GM10248 (cell line): ENCODE measurements at regions not wholly inside any gene's neighbourhood (a gene's known extent, or its start where the extent isn't known, plus 50 kb on each side); places are given as distances from the start of the nearest gene placed in this dataset.
A peak's percentile ranks its signal among the peaks of the same experiment; 100 is the strongest.

ENCODE experiments used
- CTCF ChIA-PET: fragments of 300-600 bp; sonication (Branson Sonifier 250); formaldehyde crosslinking; extraction: SDS; loops from one replicate; lab custom pipeline; 2021; ENCODE audit warnings: antibody characterized with exemption; lab: Yijun Ruan, JAX
- POLR2A ChIA-PET: fragments of 350-650 bp; sonication (Branson Sonifier 250); formaldehyde crosslinking; extraction: SDS; loops from one replicate; lab custom pipeline; 2020; ENCODE audit warnings: antibody characterized with exemption; lab: Yijun Ruan, JAX
- DNase-seq: peaks from one replicate; pipeline ENCODE4 v3.0.0; 2012; ENCODE audit errors: extremely low spot score
- TF ChIP-seq, protein P1 (sequence below): IDR thresholded peaks from 2 replicates; pipeline ENCODE4 v1.5.1; 2012; ENCODE audit warnings: mild to moderate bottlenecking, low read depth; ENCODE audit errors: extremely low read depth, missing control alignments, control extremely low read depth

DNA sequence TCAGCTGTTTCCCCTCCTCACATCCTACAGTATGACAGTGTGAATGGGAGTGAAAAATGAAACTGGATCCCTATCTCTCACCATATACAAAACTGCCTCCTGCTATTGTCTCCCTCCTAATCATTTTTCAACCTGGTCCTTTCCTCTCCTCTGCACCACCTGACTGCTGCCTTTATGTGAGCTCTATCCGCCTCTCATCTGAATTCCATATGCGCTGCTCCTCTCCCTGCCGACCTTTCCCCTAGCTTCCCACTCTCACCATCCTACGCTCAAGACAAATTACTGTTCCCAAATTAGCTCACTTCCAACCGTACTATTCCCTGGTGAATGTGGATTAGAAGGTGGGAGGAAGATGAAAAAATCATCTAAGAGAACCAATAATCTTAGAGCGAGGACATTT is 148.4 kb upstream of the FBXL4 start:
- DNase-seq = no peak
- TF ChIP-seq, protein P1, sequence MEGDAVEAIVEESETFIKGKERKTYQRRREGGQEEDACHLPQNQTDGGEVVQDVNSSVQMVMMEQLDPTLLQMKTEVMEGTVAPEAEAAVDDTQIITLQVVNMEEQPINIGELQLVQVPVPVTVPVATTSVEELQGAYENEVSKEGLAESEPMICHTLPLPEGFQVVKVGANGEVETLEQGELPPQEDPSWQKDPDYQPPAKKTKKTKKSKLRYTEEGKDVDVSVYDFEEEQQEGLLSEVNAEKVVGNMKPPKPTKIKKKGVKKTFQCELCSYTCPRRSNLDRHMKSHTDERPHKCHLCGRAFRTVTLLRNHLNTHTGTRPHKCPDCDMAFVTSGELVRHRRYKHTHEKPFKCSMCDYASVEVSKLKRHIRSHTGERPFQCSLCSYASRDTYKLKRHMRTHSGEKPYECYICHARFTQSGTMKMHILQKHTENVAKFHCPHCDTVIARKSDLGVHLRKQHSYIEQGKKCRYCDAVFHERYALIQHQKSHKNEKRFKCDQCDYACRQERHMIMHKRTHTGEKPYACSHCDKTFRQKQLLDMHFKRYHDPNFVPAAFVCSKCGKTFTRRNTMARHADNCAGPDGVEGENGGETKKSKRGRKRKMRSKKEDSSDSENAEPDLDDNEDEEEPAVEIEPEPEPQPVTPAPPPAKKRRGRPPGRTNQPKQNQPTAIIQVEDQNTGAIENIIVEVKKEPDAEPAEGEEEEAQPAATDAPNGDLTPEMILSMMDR = no peak
- ChIA-PET POLR2A (no interaction called here), CTCF (interaction anchor here (0.8 to 5.1 kb wide), 4 partner anchors 8 to 146 kb away, joined by 3 to 17 read pairs (median 4); no protein-coding TSS in a partner anchor)

DNA sequence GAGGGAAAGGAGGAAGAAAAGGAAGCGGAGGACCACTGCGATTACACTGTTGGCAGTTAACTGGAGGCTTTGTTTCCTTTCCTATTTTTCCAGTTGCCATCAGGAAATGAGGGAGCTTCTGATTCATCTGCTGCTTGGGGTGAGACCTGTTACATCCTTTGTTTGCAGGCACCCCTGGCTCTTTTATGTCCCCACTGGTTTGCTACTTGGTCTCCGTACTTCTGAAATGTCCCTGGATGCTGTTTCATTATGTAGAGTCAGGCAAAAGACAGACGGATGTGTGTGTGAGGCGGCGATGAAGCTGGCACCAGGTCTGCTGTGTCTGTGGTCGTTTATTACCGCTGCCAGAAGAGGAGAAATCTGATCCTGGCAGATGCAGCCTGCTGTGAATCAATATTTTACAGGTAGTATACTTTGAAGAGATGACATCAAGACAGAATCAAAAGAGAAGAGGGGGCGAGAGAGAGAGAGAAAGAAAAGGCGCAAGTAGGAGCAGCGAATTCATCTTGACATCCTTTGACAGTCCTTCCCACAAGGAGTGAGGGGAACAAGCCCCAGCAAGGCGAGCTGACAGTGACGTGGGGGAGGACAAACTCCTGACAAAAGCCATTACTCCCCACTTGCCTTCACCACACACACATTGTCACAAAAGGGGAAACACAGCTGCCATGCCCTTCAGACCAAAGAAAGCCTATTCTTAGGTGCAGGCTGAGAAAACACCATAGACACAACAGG is 145.9 kb upstream of the FBXL4 start:
- ChIA-PET POLR2A (no interaction called here), CTCF (interaction anchor here (0.7 to 5.1 kb wide), 3 partner anchors 8 to 26 kb away, joined by 3 to 17 read pairs (median 3); no protein-coding TSS in a partner anchor)
- DNase-seq = no peak
- TF ChIP-seq, protein P1 = no peak

DNA sequence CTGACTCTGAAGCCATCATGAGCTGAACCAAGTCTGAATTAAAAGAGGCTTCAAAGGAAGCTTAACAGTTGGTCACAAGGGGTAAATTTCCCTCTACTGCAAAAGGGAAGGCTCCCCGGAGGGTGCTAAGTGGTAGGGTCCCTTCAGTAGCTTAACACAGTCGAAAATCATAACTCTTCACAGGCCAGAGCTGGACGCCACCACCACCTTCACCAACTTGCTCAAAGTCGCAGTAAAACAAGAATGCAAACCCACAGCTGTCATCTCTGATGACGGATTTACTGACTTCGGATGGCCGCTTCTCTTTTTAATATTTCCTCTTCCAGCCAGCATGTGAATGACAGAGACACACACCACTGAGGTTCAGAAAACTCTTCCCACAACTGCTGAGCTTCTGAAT is 144.7 kb upstream of the FBXL4 start:
- TF ChIP-seq, protein P1 = no peak
- no peak for DNase-seq
- CTCF ChIA-PET = interaction anchor here (1.5 to 5.1 kb wide), 2 partner anchors 21 to 27 kb away, joined by 3 to 17 read pairs; no protein-coding TSS in a partner anchor
- POLR2A ChIA-PET = no interaction called here

DNA sequence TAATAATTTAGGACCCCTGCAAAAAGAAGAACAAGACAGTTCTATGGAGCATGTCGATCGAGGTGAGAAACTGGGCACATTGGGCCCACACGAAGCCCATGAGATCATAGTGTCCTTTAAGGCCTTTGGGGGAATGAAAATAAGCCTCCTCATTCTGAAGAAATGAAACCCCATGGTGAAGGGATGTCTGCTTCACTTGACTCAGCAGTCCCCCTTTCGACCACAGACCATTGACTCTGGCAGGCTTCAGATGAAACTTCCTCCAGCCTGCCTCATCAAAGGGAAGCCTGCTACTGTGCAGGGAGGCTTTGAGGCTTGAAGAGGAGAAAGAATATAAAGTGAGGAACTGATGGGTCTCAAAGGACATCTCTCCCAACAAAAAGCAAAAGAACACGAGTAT is 144.2 kb upstream of the FBXL4 start:
- ChIA-PET CTCF (interaction anchor here (1.5 kb wide), 1 partner anchor 22 kb away, joined by 3 read pairs; no protein-coding TSS in a partner anchor), POLR2A (no interaction called here)
- DNase-seq = peak; percentile 17
- TF ChIP-seq, protein P1 = no peak

DNA sequence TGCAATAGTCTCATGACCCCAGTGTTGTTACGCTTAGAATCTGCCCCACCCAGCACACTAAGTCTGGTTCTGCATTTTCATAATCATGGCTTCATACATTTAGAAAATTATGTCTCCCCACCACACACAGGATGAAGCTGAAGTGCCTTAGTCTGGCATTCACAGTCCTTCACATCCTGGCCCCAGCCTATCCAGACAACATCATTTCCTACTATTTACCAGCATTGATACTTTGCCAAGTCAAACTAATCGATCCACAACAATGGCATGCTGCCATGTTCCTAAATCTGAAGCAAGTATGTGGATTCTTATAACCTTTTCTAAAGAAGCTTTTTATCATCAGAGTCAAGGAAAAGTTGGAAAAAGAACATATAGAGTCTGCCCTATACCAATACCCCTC is 132.4 kb upstream of the FBXL4 start:
- CTCF ChIA-PET = no interaction called here
- DNase-seq = no peak
- POLR2A ChIA-PET = no interaction called here
- TF ChIP-seq, protein P1 = no peak

DNA sequence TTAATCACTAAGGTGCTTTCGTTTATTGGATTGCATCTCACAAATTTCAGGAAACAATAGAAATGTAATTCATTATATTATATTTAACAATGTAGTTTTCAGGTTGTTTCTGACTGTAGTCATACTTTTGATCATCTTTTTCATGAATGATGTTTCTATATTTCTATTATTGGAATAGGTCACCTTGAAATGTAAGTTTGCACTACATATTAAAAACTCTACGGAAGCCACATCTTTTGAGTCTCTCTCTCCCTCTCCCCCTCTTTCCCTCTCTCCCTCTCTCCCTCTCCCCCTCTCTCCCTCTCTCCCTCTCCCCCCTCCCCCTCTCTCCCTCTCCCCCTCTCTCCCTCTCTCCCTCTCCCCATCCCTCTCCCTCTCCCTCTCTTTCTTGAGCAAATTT is 131.3 kb upstream of the FBXL4 start:
- POLR2A ChIA-PET = no interaction called here
- no peak for DNase-seq
- CTCF ChIA-PET = no interaction called here
- TF ChIP-seq, protein P1 = no peak
